ENCODE measurements at regions not wholly inside any gene's neighbourhood (a gene's known extent, or its start where the extent isn't known, plus 50 kb on each side); places are given as distances from the start of the nearest gene placed in this dataset.

GRCh38 chr9:135228983-135229625 is 141.6 kb downstream of the OLFM1 start:
- no peak for DNase-seq (ENCODE audit: insufficient read length)
- no peak for TF ChIP-seq POLR2AphosphoS5 (IDR thresholded peaks at IDR 0.05; ENCODE audit: low read depth, low read length)
- TF ChIP-seq POLR2A (IDR thresholded peaks at IDR 0.05; ENCODE audit: low read depth, low read length), result no peak
- no peak for TF ChIP-seq TAF1 (IDR thresholded peaks at IDR 0.05; ENCODE audit: borderline replicate concordance, low read depth, low read length)
- FAIRE-seq, result no peak

- TF ChIP-seq POLR2A (IDR thresholded peaks at IDR 0.05; ENCODE audit: low read depth, low read length) (no peak), POLR2AphosphoS5 (IDR thresholded peaks at IDR 0.05; ENCODE audit: low read depth, low read length) (no peak), TAF1 (IDR thresholded peaks at IDR 0.05; ENCODE audit: borderline replicate concordance, low read depth, low read length) (no peak)
- FAIRE-seq, result no peak
- no peak for DNase-seq (ENCODE audit: insufficient read length)
These were observed 142.4 kb downstream of the OLFM1 start for GRCh38 chr9:135229701-135230385.

DNA sequence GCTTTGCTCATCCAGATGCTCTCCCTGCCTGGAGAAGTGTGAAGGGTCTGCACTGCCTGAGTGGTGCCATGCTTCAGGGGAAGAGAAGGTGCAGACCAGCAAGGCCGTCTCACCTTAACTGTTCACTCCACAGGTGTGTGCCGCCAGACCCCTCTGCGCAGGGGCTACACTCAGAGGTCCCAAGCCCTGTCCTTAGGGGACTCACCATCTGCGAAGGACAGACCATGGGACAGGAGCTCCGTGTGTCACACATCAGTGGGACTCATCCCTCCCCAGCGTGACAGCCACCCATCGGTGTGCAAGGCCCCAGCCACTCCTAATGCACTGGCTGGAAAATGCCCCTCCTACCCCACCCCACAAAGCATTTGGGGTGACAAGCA is 142.9 kb downstream of the OLFM1 start:
- DNase-seq (ENCODE audit: insufficient read length) (no peak), FAIRE-seq (no peak)
- TF ChIP-seq POLR2A (IDR thresholded peaks at IDR 0.05; ENCODE audit: low read depth, low read length) (no peak), POLR2AphosphoS5 (IDR thresholded peaks at IDR 0.05; ENCODE audit: low read depth, low read length) (no peak), TAF1 (IDR thresholded peaks at IDR 0.05; ENCODE audit: borderline replicate concordance, low read depth, low read length) (no peak)

DNA sequence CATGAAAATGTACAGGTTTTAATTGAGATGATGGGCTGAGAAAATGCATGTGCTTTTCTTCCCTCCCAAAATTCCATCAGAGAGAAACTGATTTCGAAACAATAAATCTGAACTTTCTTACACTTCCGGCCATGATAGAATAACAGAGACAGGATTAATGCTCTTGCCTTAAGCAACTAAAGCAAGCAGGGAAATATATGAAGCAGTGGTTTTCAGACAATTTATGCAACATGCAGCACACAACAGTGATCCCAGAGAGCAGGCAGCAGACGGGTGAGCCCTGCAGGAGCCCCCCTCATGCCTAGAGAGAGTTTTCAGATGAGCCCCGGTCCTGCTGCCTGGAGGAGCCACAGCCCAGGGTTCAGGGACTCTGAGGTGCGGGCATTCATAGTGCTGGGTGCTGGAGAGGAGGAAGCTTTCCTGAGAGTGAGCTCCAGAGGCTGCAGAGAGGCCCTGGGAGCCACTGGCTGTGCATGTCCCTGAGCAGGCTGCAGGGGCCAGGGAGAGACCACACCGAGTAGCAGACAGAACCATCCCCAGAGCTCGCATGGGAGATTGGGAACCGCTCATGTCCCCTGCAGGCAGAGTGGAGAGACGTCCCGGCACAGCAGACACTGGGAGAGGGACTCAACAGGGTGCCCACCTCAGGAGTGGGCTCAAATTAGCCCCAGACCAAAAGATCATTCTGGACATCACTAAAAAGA is 143.5 kb downstream of the OLFM1 start:
- DNase-seq (ENCODE audit: insufficient read length) (no peak), FAIRE-seq (no peak)
- no peak for TF ChIP-seq POLR2A (IDR thresholded peaks at IDR 0.05; ENCODE audit: low read depth, low read length)

DNA sequence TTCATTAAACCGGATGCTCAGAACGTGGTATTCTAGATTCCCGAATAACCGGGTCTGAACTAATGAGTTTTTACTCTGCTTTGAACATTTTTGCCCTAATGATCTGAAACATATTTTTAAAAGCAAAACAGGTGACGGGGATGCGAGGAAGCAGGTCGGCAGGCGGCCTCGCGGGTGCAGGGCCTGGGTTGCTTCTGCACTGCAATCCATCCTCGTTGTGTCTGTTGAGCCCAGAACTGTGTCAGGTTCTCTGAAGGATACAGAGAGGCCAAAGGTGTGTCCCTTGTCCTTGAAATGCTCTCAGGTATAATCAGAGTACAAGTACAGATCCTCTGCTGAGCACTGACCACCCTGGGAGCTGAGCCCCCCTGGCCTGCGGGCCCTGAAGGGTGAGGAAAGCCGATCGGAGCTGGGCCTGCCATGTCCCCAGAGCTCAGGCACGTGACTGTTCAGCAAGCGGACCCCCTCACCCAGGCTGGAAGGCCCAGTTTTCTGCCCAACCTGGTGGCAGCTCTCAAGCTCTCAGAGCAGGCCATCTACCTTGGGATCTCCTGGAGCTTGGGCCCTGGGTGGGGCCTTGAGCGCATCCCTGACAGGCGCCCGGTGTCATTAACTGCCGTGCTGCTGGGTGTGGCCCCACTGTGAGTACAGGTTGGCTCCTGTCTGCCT is 151.8 kb downstream of the OLFM1 start:
- no peak for TF ChIP-seq TAF1 (IDR thresholded peaks at IDR 0.05; ENCODE audit: borderline replicate concordance, low read depth, low read length)
- TF ChIP-seq POLR2AphosphoS5 (IDR thresholded peaks at IDR 0.05; ENCODE audit: low read depth, low read length), result no peak
- no peak for TF ChIP-seq POLR2A (IDR thresholded peaks at IDR 0.05; ENCODE audit: low read depth, low read length)
- no peak for DNase-seq (ENCODE audit: insufficient read length)
- no peak for FAIRE-seq

GRCh38 chr9:135239769-135240141 is 152.3 kb downstream of the OLFM1 start:
- DNase-seq (ENCODE audit: insufficient read length), result no peak
- FAIRE-seq, result no peak
- TF ChIP-seq TAF1 (IDR thresholded peaks at IDR 0.05; ENCODE audit: borderline replicate concordance, low read depth, low read length) (no peak), POLR2AphosphoS5 (IDR thresholded peaks at IDR 0.05; ENCODE audit: low read depth, low read length) (no peak), POLR2A (IDR thresholded peaks at IDR 0.05; ENCODE audit: low read depth, low read length) (no peak)

DNA sequence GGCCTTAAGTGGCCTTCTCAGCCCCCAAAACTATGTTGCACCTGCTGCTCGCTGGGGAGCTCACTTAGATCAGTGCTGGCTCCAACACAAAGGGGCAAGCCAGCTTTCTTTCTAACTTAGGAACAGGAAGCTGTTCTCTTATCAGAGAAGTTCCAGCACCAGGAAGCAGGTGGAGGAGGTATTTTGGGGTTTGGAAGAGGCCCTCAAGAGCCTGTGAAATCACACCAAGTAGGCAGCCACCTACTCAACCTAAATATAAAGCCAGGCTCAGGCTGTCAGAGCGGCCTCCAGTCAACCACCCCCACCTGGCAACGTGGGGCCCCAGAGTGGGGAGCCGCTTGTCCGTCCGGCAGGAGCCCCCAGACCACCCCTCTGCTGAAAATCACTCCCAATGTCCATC is 152.8 kb downstream of the OLFM1 start:
- DNase-seq (ENCODE audit: insufficient read length) (no peak), FAIRE-seq (no peak)
- TF ChIP-seq POLR2AphosphoS5 (IDR thresholded peaks at IDR 0.05; ENCODE audit: low read depth, low read length) (no peak), POLR2A (IDR thresholded peaks at IDR 0.05; ENCODE audit: low read depth, low read length) (no peak), TAF1 (IDR thresholded peaks at IDR 0.05; ENCODE audit: borderline replicate concordance, low read depth, low read length) (no peak)

DNA sequence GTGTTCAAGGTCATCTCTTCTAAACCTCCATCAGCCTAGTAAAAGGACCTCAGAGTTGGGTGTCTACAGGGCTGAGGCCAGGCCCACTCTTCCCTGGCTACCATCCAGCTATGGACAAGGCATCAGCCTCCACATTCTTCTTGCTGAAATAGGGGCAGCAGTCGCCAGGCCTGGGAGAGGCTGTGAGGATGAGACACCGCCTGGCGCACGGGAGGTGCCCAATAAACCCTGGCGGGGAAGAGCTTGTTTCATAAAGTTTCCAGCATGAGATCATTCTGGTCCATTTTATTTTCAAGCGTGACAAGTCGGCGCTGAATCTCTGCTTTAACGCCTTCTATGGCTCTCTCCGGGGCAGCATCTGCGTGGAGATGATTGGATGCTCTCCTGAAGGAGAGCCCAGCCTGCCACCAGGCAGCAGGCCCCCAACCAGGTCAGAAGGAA is 153.4 kb downstream of the OLFM1 start:
- DNase-seq (ENCODE audit: insufficient read length) (no peak), FAIRE-seq (no peak)
- TF ChIP-seq TAF1 (IDR thresholded peaks at IDR 0.05; ENCODE audit: borderline replicate concordance, low read depth, low read length) (no peak), POLR2A (IDR thresholded peaks at IDR 0.05; ENCODE audit: low read depth, low read length) (no peak), POLR2AphosphoS5 (IDR thresholded peaks at IDR 0.05; ENCODE audit: low read depth, low read length) (no peak)

GRCh38 chr9:135241381-135242048 is 154.0 kb downstream of the OLFM1 start:
- DNase-seq (ENCODE audit: insufficient read length) (no peak), FAIRE-seq (no peak)
- no peak for TF ChIP-seq POLR2AphosphoS5 (IDR thresholded peaks at IDR 0.05; ENCODE audit: low read depth, low read length)
- no peak for TF ChIP-seq POLR2A (IDR thresholded peaks at IDR 0.05; ENCODE audit: low read depth, low read length)
- no peak for TF ChIP-seq TAF1 (IDR thresholded peaks at IDR 0.05; ENCODE audit: borderline replicate concordance, low read depth, low read length)

GRCh38 chr9:135242049-135242396 is 154.6 kb downstream of the OLFM1 start:
- FAIRE-seq (no peak), DNase-seq (ENCODE audit: insufficient read length) (no peak)
- no peak for TF ChIP-seq POLR2AphosphoS5 (IDR thresholded peaks at IDR 0.05; ENCODE audit: low read depth, low read length)
- TF ChIP-seq POLR2A (IDR thresholded peaks at IDR 0.05; ENCODE audit: low read depth, low read length), result no peak
- TF ChIP-seq TAF1 (IDR thresholded peaks at IDR 0.05; ENCODE audit: borderline replicate concordance, low read depth, low read length), result no peak

GRCh38 chr9:135242406-135242805 is 154.9 kb downstream of the OLFM1 start:
- no peak for TF ChIP-seq TAF1 (IDR thresholded peaks at IDR 0.05; ENCODE audit: borderline replicate concordance, low read depth, low read length)
- no peak for TF ChIP-seq POLR2AphosphoS5 (IDR thresholded peaks at IDR 0.05; ENCODE audit: low read depth, low read length)
- no peak for TF ChIP-seq POLR2A (IDR thresholded peaks at IDR 0.05; ENCODE audit: low read depth, low read length)
- DNase-seq (ENCODE audit: insufficient read length) (no peak), FAIRE-seq (no peak)

All from GM12892 (cell line).